ENCODE measurements at regions not wholly inside any gene's neighbourhood (a gene's known extent, or its start where the extent isn't known, plus 50 kb on each side); places are given as distances from the start of the nearest gene placed in this dataset.
"Not testable (repeated sequence)": the region's sequence is repeated elsewhere in the genome, so short reads cannot be mapped to it uniquely, and the experiment has no call there.

- WGBS, 3 donors, result 90 to 97% (median 95%) methylated on average over 4 of the region's 4 CpGs
- no peak overlapping the region for H3K27ac ChIP-seq (ENCODE audit: low read depth, low read length)
Observed at GRCh38 chr5:81837667-81838306, 86.9 kb upstream of the SSBP2 start.

DNA sequence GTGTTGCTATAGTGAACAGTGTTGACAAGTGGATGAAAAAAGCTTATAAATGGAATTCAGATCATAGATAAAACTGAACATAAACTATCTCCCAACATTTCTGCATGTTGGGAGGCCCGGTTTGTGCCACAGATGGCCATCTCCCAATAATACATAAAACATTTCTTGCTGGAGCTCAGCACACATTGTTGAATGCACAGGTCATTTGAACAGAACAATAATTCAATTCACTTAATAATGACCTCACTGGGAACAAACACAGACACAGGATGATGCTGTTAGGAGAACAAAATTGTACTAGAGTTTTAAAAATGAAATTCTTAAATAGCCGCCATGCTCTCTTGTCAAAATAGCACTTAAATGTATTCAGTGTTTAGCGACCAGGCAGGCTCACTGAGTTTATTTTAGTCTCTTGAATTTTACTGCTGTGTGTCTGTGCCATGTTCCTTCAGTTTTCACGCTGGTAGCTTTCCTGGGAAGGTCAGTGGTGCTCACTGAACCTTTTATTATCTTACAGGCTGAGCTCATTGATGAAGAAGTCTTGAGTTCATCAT is 85.0 kb upstream of the SSBP2 start:
- H3K27ac ChIP-seq (ENCODE audit: low read depth, low read length), result no peak overlapping the region
- WGBS, 3 donors, result 73 to 84% (median 77%) methylated on average over 4 of the region's 4 CpGs

DNA sequence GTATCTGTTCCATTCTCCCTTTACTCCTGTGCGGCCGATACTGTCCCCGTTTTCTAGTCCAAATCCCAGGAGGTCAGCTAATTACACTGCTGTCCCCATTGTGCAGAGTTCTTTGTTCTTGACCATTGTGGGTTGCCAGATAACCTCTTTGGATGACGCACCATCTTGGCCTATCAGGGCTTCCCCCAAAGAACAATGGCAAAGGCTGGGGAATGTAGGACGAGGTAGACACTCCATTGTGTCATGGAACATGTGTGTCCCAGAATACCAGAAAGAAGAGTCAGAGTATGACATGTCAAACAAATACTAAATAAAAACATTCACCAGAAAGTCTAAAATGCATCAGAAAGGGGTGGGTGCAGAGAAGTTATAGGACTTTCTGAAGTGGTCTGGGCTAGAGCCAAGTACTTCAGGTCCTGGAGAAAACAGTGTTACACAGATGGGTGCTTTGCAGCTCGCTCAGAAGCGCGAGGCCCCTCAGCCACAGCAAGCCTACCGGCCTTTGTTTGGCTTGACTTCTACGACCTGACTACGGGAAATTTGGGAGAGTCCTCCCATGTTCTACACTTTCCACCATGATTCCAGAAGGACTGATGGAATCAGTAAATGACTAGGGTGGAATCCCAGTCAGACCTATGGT is 83.2 kb upstream of the SSBP2 start:
- WGBS, 3 donors, result 91 to 93% (median 92%) methylated on average over 11 of the region's 11 CpGs

DNA sequence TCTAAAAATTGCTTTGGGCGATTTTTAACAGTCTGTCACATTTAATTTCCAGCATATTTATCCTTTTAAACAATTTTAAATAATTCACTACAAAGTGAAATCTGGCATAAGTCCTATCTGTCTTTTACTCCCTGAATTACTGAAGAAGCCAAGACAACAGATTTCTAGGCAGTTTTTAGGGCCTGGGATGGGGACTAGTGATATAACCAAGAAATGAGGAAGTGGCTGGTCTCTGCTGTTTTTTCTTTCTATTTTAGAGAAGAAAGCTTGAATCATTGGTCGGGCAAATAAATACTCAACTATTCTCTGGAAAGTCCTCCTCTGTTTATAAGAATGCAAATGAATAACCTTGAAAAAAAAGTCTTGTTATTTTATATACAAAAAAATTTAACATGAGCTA is 79.7 kb upstream of the SSBP2 start:
- H3K27ac ChIP-seq (ENCODE audit: low read depth, low read length), result no peak overlapping the region
- WGBS, 3 donors, result 38 to 84% (median 44%) methylated on average over 2 of the region's 2 CpGs

More for the DNA sequence above, 83.2 kb upstream of the SSBP2 start:
- H3K27ac ChIP-seq (ENCODE audit: low read depth, low read length), result no peak overlapping the region

DNA sequence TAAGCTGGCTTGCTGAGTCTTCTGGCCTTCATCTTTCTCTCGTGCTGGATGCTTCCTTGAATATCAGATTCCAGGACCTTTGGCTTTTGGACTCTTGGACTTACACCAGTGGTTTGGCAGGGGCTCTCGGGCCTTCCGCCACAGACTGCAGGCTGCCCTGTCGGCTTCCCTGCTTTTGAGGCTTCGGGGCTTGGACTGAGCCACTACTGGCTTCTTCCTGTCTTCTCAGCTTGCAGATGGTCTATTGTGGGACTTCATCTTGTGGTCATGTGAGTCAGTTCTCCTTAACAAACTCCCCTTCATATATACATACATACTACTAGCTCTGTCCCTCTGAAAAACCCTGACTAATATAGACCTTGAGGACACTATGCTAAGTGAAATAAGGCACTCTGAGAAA is 78.3 kb upstream of the SSBP2 start:
- WGBS, 3 donors, result 51 to 69% (median 58%) methylated on average over 5 of the region's 5 CpGs
- H3K27ac ChIP-seq (ENCODE audit: low read depth, low read length), result no peak overlapping the region

- no peak overlapping the region for H3K27ac ChIP-seq (ENCODE audit: low read depth, low read length)
- WGBS, 3 donors, result 90 to 97% (median 90%) methylated on average over 1 of the region's 1 CpG
Observed at GRCh38 chr5:81827500-81827899, 76.6 kb upstream of the SSBP2 start.

DNA sequence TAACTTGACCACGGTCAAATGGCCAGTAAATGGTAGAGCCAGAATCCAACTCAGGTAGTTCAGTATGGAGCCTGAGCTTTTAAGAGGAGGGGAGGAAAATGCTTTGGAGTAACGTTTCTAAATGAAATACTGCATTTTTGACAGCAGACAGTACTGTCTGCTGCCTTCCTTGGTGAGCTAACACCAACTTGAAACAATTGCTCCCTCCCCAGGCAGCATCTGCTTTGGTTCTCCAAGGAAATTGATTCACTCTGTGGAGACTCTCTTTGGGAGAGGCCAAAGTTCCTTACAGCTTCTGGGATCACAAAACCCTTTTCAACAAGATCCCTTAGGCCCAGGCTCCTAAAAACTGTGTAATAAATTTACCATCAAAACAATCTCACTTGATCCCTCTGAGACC is 75.2 kb upstream of the SSBP2 start:
- H3K27ac ChIP-seq (ENCODE audit: low read depth, low read length), result no peak overlapping the region
- WGBS, 3 donors, result 56 to 61% (median 58%) methylated on average over 2 of the region's 2 CpGs

DNA sequence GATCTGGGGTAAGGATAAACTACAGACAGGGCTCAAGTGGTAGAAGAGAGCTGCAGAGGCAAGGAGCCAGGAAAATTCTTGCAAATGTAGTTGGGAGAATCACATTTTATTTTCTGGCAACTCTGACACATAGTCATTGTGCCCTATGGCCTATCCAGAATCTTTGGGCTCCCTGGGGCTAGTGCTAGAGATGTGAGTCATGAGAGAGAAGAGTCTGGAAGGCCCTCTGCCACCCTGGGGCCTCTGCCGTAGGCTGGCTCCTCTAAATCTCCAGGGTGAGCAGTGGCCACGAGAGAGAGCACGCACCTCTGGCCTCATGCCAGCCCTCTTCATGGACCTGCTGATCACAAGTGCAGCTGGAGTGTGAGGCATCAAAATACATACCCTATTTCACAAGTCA is 74.3 kb upstream of the SSBP2 start:
- WGBS, 3 donors, result 42 to 44% (median 43%) methylated on average over 3 of the region's 3 CpGs
- H3K27ac ChIP-seq (ENCODE audit: low read depth, low read length), result no peak overlapping the region

DNA sequence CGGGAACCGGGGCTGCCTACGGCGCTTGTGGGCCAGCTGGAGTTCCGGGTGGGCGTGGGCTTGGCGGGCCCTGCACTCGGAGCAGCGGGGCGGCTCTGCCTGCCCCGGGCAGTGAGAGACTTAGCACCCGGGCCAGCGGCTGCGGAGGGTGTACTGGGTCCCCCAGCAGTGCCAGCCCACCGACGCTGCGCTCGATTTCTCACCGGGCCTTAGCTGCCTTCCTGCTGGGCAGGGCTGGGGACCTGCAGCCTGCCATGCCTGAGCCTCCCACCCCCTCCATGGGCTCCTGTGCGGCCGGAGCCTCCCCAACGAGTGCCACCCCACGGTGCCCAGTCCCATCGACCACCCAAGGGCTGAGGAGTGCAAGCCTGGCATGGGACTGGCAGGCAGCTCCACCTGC is 72.8 kb upstream of the SSBP2 start:
- not testable (repeated sequence) for H3K27ac ChIP-seq (ENCODE audit: low read depth, low read length)
- WGBS, 3 donors, result 93 to 95% (median 95%) methylated on average over 13 to 24 of the region's 24 CpGs

- H3K27ac ChIP-seq (ENCODE audit: low read depth, low read length), result no peak overlapping the region
- 68 to 96% (median 80%) methylated on average over 2 of the region's 2 CpGs for WGBS, 3 donors
Observed at GRCh38 chr5:81820863-81821262, 70.0 kb upstream of the SSBP2 start.

DNA sequence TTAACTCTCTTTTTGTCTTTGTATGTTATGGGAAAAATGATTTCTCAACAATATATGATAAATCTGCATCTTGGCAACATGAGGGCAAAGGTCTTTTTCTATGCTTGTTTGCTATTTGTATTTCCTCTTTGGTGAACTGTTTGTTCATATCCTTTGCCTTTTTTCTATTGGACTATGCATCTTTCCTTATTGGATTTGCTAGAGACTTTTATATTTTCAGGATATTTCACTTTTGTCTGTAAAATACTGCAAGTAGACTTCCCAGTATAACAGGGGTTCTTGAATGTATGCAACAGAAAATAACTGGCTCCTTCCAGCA is 69.4 kb upstream of the SSBP2 start:
- H3K27ac ChIP-seq (ENCODE audit: low read depth, low read length), result no peak overlapping the region

DNA sequence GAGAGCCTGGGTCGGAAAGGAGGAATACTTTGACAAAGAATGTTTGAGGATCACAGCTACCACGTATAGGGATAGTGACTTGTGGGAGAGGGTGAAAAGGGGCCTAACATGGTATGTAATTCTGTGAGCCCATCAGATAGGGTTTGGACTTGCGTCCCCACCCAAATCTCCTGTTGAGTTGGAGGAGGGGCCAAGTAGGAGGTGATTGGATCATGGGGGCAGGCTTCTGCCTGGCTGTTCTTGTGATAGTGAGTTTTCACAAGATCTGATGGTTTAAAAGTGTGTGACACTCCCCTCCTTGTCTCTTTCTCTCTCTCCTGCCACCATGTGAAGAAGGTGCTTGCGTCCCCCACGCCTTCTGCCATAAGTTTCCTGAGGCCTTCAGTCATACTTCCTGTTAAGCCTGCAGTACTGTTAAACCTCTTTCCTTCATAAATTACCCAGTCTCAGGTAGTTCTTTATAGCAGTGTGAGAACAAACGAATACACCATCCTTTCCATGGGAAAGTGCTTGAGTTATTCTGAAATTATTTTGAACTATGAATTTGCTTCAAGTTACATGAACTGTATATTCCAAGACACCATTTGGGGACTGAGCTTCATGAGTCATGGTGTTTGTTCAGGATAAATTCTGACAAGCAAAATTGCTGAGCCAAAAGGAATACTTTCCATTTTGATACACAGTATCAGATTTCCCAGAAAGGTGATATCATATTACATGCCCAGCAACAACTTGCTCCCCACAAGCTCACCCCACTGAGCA is 68.8 kb upstream of the SSBP2 start:
- no peak overlapping the region for H3K27ac ChIP-seq (ENCODE audit: low read depth, low read length)
- 74 to 79% (median 79%) methylated on average over 6 of the region's 6 CpGs for WGBS, 3 donors

GRCh38 chr5:81817980-81818379 is 67.1 kb upstream of the SSBP2 start:
- no peak overlapping the region for H3K27ac ChIP-seq (ENCODE audit: low read depth, low read length)
- 58 to 84% (median 58%) methylated on average over 5 of the region's 5 CpGs for WGBS, 3 donors

DNA sequence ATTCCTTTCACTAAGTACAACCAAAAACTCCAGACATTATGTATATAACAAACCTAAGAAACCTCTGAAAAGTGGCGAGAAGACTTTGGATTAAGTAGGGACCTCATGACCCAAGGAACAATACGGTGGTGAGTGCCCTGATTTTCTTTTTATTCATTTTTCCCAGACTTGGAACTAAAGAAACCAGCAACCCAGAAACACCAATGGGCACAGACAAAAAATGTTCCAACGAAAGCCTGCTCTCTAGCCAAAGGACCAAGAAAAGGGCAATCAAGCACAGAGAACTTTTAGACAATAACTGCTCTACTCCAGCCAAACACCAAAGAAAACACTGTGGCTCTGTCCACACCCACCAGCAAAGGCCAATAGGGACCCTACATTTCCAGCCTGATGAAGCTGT is 66.2 kb upstream of the SSBP2 start:
- H3K27ac ChIP-seq (ENCODE audit: low read depth, low read length), result no peak overlapping the region
- WGBS, 3 donors, result 95 to 100% (median 96%) methylated on average over 3 of the region's 3 CpGs

GRCh38 chr5:81815321-81815720 is 64.4 kb upstream of the SSBP2 start:
- 91 to 96% (median 95%) methylated on average over 3 of the region's 3 CpGs for WGBS, 3 donors

GRCh38 chr5:81808106-81808505 is 57.2 kb upstream of the SSBP2 start:
- H3K27ac ChIP-seq (ENCODE audit: low read depth, low read length), result no peak overlapping the region

More at GRCh38 chr5:81815321-81815720, 64.4 kb upstream of the SSBP2 start:
- no peak overlapping the region for H3K27ac ChIP-seq (ENCODE audit: low read depth, low read length)

DNA sequence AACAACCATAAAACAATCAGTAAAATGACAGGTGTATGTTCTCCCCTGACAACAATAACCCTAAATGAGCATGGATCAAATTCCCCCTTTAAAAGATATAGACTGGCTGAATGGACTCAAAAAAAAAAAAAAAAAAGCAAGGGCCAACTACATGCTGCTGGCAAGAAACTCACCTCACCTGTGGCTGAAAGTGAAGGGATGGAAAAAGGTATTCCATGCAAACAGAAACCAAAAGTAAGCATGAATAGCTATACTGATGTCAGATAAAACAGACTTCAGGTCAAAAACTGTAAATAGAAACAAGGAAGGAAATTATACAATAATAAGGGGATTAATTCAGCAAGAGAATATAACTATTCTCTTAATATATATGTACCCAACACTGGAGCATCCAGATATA is 54.2 kb upstream of the SSBP2 start:
- H3K27ac ChIP-seq (ENCODE audit: low read depth, low read length), result no peak overlapping the region

- 88 to 93% (median 91%) methylated on average over 3 of the region's 3 CpGs for WGBS, 3 donors
- no peak overlapping the region for H3K27ac ChIP-seq (ENCODE audit: low read depth, low read length)
Observed at GRCh38 chr5:81803812-81804211, 52.9 kb upstream of the SSBP2 start.

DNA sequence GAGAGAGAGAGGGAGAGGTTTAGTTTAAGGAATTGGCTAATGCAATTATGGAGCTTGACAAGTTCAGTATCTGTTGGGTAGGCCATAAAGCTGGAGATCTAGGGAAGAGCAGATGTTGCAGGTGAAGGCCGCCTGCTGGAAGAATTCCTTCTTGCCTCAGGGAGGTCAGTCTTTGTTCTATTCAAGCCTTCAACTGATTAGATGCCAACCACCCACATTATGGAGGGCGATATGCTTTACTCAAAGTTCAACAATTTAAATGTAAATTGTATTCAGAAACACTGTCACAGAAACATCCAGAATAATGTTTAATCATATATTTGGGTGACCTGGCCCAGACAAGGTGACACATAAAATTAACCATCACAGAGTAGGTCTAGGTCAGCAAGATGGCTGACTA is 51.7 kb upstream of the SSBP2 start:
- 91 to 96% (median 92%) methylated on average over 2 of the region's 2 CpGs for WGBS, 3 donors
- no peak overlapping the region for H3K27ac ChIP-seq (ENCODE audit: low read depth, low read length)

- WGBS, 3 donors, result 84 to 90% (median 89%) methylated on average over 2 of the region's 2 CpGs
- no peak overlapping the region for H3K27ac ChIP-seq (ENCODE audit: low read depth, low read length)
Observed at GRCh38 chr5:81802020-81802419, 51.1 kb upstream of the SSBP2 start.
